Lower lobe of right lung (tissue), 2 donors: ENCODE measurements at regions not wholly inside any gene's neighbourhood (a gene's known extent, or its start where the extent isn't known, plus 50 kb on each side); places are given as distances from the start of the nearest gene placed in this dataset.

Experiments
- ATAC-seq, 2 donors: fragments of 200-7000 bp; cut with Tn5 transposase; one replicate each; pipeline ENCODE4 v1.9.1; 2020 to 2022; ENCODE audit warnings: mild to moderate bottlenecking in 2 of 2, moderate library complexity in 2 of 2
- DNase-seq: peaks from one replicate; pipeline ENCODE4 v3.0.0-alpha.2; 2020
- H3K27ac ChIP-seq: fragments of 200-600 bp; one replicate; pipeline ENCODE4 v1.8.0; 2022
- H3K27me3 ChIP-seq: fragments of 200-600 bp; one replicate; pipeline ENCODE4 v1.8.0; 2022; ENCODE audit warnings: low read depth
- H3K36me3 ChIP-seq: fragments of 200-600 bp; one replicate; pipeline ENCODE4 v1.8.0; 2022; ENCODE audit warnings: mild to moderate bottlenecking
- H3K4me1 ChIP-seq: fragments of 200-600 bp; one replicate; pipeline ENCODE4 v1.8.0; 2022
- H3K4me3 ChIP-seq: fragments of 200-600 bp; one replicate; pipeline ENCODE4 v1.8.0; 2022; ENCODE audit warnings: mild to moderate bottlenecking
- H3K9me3 ChIP-seq: fragments of 200-600 bp; one replicate; pipeline ENCODE4 v1.8.0; 2022
- intact Hi-C: fragments of 100-400 bp; cut with DNase I; formaldehyde crosslinking; loops from one replicate; pipeline ENCODE4 v1.11.0; 2022
- TF ChIP-seq, protein P1 (sequence below): fragments of 200-600 bp; IDR thresholded peaks from one replicate; pipeline ENCODE4 v1.8.0; 2022; ENCODE audit warnings: antibody characterized with exemption, mild to moderate bottlenecking
- donor health status: DM: no; HTN: yes; CAD: no; lungs with severe emphysema.

DNA sequence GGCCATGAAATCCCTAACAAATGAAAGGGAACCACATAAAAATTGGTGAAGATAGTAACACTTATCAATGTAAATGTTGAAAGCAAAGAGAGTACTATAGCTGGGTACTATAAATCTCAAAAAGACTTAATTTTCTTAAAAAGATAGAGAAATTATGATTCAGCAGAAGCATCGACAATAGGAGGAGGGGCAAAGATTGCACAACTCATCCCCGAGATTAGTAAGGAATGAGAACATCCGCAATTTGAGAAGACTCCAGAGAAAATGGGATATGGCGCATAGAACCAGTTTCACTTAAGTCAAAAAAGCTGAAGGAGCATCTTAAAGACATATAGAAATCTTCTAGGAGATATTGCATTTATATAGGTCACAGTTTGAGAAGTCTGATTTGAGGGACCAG, 220.2 kb upstream of the SLC16A7 start:
- Histone ChIP-seq H3K4me3 (no peak overlapping the region), H3K9me3 (no peaks in the 10 kb centered on the region), H3K27me3 (no peaks in the 10 kb centered on the region), H3K4me1 (no peaks in the 10 kb centered on the region), H3K27ac (no peak overlapping the region), H3K36me3 (no peaks in the 10 kb centered on the region)
- TF ChIP-seq, protein P1, sequence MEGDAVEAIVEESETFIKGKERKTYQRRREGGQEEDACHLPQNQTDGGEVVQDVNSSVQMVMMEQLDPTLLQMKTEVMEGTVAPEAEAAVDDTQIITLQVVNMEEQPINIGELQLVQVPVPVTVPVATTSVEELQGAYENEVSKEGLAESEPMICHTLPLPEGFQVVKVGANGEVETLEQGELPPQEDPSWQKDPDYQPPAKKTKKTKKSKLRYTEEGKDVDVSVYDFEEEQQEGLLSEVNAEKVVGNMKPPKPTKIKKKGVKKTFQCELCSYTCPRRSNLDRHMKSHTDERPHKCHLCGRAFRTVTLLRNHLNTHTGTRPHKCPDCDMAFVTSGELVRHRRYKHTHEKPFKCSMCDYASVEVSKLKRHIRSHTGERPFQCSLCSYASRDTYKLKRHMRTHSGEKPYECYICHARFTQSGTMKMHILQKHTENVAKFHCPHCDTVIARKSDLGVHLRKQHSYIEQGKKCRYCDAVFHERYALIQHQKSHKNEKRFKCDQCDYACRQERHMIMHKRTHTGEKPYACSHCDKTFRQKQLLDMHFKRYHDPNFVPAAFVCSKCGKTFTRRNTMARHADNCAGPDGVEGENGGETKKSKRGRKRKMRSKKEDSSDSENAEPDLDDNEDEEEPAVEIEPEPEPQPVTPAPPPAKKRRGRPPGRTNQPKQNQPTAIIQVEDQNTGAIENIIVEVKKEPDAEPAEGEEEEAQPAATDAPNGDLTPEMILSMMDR: no peak
- DNase-seq (no peak), ATAC-seq (no peak)
- intact Hi-C loops: no loop called here

DNA sequence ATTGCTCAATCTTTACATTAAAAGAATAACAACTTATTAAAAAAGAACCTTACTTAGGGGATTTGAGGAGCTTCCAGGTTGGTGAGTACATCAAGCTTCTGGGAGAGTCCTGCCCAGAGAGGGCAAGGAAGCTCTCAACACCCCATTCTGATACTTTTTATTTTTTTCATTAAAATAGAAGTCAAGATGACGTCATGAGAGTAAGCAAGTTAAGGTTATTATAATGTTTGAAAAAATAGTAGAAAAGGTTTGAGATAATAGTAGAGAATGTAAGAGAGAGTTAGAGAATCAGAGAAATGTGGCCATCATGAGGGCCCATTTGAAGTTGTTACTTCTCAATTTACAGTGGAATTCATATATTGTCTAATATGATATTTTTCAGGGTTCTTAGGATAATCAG, 221.0 kb upstream of the SLC16A7 start:
- Histone ChIP-seq H3K27me3 (no peaks in the 10 kb centered on the region), H3K36me3 (no peaks in the 10 kb centered on the region), H3K9me3 (no peaks in the 10 kb centered on the region), H3K27ac (no peak overlapping the region), H3K4me3 (no peak overlapping the region), H3K4me1 (no peaks in the 10 kb centered on the region)
- TF ChIP-seq, protein P1: no peak
- no peak for DNase-seq
- intact Hi-C loops: no loop called here
- ATAC-seq: no peak

DNA sequence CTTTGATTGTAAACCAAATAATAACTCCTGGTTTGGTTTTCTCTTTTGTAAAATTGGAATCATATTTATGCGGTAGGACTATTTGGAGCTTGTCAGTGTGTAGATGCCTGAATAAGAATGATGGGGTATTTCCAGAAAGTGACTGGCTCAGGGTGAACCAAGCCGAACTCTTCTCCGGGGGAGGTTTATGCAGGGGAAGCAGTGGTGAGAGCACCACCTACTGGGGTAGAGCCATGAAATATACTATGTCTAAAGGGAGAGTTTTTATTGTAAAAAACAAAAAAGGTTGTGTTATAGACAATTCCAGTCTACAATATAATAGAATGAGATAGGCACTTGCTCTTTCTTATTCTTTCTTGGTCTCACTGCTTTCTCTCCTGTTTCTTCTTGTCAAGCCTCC, 222.9 kb upstream of the SLC16A7 start:
- ATAC-seq (peak in 1 of 2 donors; percentile 37), DNase-seq (no peak)
- TF ChIP-seq, protein P1: no peak
- Histone ChIP-seq H3K27me3 (no peaks in the 10 kb centered on the region), H3K4me3 (no peak overlapping the region), H3K9me3 (no peaks in the 10 kb centered on the region), H3K36me3 (no peaks in the 10 kb centered on the region), H3K4me1 (no peaks in the 10 kb centered on the region), H3K27ac (no peak overlapping the region)
- intact Hi-C loops: no loop called here

DNA sequence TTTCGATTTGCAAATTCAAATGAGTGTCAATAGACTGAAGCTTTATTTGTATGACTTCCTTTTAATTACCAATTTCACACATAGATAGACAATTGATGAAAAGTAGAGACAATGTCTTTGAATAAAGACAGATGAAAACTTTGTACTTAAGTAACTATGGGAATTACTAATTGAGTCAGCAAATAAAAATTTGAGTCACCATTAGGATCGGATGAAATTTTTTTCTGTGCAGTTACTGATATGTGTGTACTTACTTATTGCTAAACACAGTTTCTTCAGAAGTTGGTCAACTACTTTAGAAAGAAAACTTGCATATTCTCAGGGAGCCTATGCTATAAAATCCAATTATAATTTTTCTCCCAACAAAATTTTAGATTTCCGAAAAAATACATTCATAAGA, 224.9 kb upstream of the SLC16A7 start:
- TF ChIP-seq, protein P1: no peak
- ATAC-seq: no peak

DNA sequence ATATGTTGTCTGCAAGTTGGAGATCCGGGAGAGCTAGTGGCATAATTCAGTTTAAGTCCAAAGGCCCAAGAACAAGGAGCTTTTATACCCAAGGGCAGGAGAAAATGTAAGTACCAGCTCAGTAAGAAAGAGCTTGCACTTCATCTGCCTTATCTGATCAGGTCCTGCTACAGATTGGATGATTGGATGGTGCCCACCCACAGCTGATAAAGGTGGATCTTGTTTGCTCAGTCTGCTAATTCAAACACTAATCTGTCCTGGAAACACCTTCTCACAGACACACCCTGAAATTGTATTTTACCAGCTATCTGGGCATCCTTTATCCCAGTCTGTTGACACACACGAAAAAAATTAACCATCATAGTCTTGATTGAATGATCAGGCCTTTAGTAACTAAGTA, 230.7 kb upstream of the SLC16A7 start:
- no peak overlapping the region for H3K27ac ChIP-seq
- no peak for ATAC-seq

More for the DNA sequence above, 224.9 kb upstream of the SLC16A7 start:
- Histone ChIP-seq H3K36me3 (no peaks in the 10 kb centered on the region), H3K4me3 (no peak overlapping the region), H3K4me1 (no peaks in the 10 kb centered on the region), H3K27me3 (no peaks in the 10 kb centered on the region), H3K27ac (no peak overlapping the region), H3K9me3 (no peaks in the 10 kb centered on the region)
- intact Hi-C loops: no loop called here
- DNase-seq: no peak

More for the DNA sequence above, 230.7 kb upstream of the SLC16A7 start:
- Histone ChIP-seq H3K27me3 (no peaks in the 10 kb centered on the region), H3K36me3 (no peaks in the 10 kb centered on the region), H3K4me3 (no peak overlapping the region), H3K9me3 (no peaks in the 10 kb centered on the region), H3K4me1 (no peaks in the 10 kb centered on the region)
- TF ChIP-seq, protein P1: no peak
- DNase-seq: no peak
- intact Hi-C loops: no loop called here
